ENCODE measurements at regions not wholly inside any gene's neighbourhood (a gene's known extent, or its start where the extent isn't known, plus 50 kb on each side); places are given as distances from the start of the nearest gene placed in this dataset.

DNA sequence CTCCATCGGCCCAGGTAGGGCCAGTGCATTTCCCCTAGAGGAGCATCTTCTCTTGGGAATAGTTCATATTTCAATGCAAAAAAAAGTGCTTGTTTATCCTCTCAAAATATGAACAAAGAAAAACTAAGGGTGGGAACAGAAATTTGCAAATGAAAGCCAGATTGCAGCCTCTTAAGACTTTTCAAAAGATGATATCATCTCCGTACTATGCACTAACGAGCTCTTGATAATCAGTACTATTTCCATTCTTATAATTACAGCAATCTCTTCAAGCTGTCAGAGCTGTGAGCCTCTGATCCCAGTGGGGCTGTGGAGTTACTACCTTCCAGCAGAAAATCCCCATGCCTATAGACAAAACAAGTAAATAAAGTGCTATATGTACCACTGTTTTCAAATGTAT lies 77.1 kb downstream of the SOD2 start:
- CTCF ChIA-PET = no interaction called here
- DNase-seq (ENCODE audit: low read depth, low spot score) = no peak
- TF ChIP-seq, protein P1, sequence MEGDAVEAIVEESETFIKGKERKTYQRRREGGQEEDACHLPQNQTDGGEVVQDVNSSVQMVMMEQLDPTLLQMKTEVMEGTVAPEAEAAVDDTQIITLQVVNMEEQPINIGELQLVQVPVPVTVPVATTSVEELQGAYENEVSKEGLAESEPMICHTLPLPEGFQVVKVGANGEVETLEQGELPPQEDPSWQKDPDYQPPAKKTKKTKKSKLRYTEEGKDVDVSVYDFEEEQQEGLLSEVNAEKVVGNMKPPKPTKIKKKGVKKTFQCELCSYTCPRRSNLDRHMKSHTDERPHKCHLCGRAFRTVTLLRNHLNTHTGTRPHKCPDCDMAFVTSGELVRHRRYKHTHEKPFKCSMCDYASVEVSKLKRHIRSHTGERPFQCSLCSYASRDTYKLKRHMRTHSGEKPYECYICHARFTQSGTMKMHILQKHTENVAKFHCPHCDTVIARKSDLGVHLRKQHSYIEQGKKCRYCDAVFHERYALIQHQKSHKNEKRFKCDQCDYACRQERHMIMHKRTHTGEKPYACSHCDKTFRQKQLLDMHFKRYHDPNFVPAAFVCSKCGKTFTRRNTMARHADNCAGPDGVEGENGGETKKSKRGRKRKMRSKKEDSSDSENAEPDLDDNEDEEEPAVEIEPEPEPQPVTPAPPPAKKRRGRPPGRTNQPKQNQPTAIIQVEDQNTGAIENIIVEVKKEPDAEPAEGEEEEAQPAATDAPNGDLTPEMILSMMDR (IDR thresholded peaks at IDR 0.05; ENCODE audit: insufficient read depth, low read length, missing control alignments) = no peak
- no peak overlapping the region for H3K4me3 ChIP-seq (ENCODE audit: low read depth, low read length)
- POLR2A ChIA-PET = no interaction called here

DNA sequence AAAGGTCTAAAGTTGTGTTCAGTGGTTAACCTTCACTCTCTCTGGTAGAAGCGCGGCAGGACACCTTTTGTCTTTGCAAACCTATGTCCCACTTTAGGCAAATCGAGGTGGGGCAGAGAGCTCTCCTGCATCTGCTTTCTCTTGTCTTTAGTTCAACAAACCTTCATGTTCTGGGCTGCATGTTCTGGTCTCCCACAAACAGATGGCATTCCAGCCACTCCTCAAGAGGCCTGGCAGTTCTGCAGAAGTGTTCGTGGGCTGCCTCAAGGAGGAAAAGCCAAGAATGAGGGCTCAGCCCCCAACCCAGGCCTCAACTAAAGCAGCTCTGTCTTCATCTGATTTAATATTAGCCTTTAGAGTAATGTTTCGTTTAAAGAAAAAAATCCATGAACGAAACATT lies 82.2 kb downstream of the SOD2 start:
- ChIA-PET POLR2A (no interaction called here), CTCF (interaction anchor here (1.0 to 1.7 kb wide), 8 partner anchors 9 to 445 kb away, joined by 3 to 4 read pairs (median 3); no protein-coding TSS in a partner anchor)
- TF ChIP-seq, protein P1 (IDR thresholded peaks at IDR 0.05; ENCODE audit: insufficient read depth, low read length, missing control alignments) = no peak
- no peak for DNase-seq (ENCODE audit: low read depth, low spot score)
- no peak overlapping the region for H3K4me3 ChIP-seq (ENCODE audit: low read depth, low read length)

DNA sequence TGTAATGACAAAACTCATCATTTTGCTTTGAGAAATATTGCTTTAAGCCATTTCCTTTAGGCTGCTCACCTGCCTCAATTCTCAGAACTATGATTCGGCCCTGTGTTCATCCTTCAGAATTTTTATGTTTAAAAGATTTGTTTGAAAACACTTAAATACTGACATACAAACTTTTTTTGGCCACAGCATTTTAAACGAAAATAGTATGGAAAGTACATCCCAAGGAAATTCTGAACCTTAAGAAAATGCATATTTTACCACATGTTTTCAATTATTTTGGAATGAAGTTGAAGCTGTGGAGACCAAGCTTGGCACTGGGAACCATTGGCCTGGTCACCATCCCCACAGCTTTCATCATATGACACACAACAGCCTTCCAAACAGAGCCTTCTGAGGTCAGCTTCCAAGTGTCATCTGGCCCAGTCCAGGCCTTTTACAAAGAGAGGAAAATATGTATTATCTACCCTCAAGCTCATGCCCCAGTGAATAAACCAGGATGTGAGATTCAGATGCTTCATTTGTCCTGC lies 83.3 kb downstream of the SOD2 start:
- H3K4me3 ChIP-seq (ENCODE audit: low read depth, low read length) = no peak overlapping the region
- ChIA-PET CTCF (interaction anchor here (1.1 to 2.0 kb wide), 5 partner anchors 15 to 444 kb away, joined by 3 to 12 read pairs (median 4); no protein-coding TSS in a partner anchor), POLR2A (no interaction called here)
- TF ChIP-seq, protein P1 (IDR thresholded peaks at IDR 0.05; ENCODE audit: insufficient read depth, low read length, missing control alignments) = no peak
- DNase-seq (ENCODE audit: low read depth, low spot score) = no peak

DNA sequence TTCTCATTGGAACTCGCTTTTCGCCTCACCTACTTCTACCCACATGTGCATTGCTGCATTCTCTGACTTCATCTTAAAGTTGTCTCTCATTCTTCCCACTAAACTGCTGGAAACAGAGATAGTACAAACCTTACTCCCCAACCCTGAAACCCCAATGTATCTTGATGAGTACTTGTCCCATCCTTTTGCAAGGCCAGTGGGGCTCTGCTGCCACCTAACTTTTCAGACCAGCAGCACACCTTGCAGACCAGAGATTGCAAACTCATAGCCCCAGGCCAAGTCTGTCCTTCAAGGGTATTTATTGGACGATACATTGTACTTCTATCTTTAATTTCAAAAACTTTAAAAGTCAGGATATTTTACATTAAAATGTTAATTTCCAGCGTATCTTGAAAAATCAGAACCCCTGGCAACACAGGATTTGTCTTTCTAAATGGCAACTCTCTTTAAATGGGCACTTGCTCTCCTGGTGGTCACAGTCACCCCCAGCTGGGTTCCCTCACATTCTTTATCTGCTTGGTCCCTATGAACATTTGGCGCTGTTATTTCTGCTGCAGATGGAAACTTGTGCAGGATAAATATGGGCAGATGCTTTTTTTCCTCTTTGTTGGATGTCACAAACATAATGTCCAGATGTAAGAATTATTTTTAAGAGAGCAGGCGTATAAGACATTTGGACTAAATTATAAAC lies 83.9 kb downstream of the SOD2 start:
- DNase-seq (ENCODE audit: low read depth, low spot score) = no peak
- POLR2A ChIA-PET = no interaction called here
- CTCF ChIA-PET = interaction anchor here (0.8 to 2.0 kb wide), 10 partner anchors 10 to 458 kb away, joined by 3 to 12 read pairs (median 4); no protein-coding TSS in a partner anchor
- TF ChIP-seq, protein P1 (IDR thresholded peaks at IDR 0.05; ENCODE audit: insufficient read depth, low read length, missing control alignments) = peak; percentile 59
- no peak overlapping the region for H3K4me3 ChIP-seq (ENCODE audit: low read depth, low read length)

DNA sequence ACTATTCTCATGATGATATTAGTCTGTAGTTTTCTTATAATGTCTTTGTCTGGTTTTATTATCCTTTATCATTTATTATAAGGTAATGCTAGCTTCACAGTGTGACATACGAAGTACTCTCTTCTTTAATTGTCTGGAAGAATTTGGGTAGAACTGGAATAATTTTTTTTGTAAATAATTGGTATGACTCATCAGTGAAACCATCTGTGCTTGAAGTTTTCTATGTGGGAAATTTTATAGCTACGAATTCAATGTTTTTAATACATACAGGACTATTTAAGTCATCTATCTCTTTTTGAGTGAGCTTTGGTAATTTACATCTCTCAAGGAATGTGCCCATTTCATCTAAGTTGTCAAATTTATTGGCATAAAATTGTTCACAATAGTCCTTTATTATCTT lies 86.3 kb downstream of the SOD2 start:
- H3K4me3 ChIP-seq (ENCODE audit: low read depth, low read length) = no peak overlapping the region
- DNase-seq (ENCODE audit: low read depth, low spot score) = no peak
- CTCF ChIA-PET = interaction anchor here (1.6 to 1.7 kb wide), 2 partner anchors 21 to 48 kb away, joined by 3 to 5 read pairs; no protein-coding TSS in a partner anchor
- POLR2A ChIA-PET = no interaction called here
- TF ChIP-seq, protein P1 (IDR thresholded peaks at IDR 0.05; ENCODE audit: insufficient read depth, low read length, missing control alignments) = no peak

DNA sequence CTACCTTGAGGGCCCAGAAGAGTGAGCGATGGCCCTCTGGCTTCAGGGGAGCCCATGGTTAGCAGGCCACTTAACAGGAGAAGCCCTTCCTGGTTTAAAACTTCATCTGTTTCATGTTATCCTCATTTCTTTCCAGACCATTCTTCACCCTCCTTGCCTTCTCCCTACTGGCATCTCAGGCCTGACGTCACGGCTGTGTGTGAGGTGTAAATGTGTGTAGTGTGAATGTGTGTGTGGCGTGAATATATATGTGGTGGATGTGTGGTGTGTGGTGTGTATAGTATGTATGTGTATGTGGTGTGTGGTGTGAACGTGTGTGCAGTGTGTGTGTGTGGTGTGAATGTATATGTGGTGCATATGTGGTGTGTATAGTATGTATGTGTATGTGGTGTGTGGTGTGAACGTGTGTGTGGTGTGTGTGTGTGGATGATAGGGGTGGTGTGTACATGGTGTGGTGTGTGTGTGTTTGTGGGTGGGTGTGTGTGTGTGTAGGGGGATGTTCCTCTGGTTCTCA lies 88.5 kb downstream of the SOD2 start:
- POLR2A ChIA-PET = no interaction called here
- no peak overlapping the region for H3K4me3 ChIP-seq (ENCODE audit: low read depth, low read length)
- CTCF ChIA-PET = interaction anchor here (1.0 kb wide), 1 partner anchor 352 kb away, joined by 3 read pairs; no protein-coding TSS in a partner anchor
- TF ChIP-seq, protein P1 (IDR thresholded peaks at IDR 0.05; ENCODE audit: insufficient read depth, low read length, missing control alignments) = no peak
- no peak for DNase-seq (ENCODE audit: low read depth, low spot score)
